ENCODE measurements at regions not wholly inside any gene's neighbourhood (a gene's known extent, or its start where the extent isn't known, plus 50 kb on each side); places are given as distances from the start of the nearest gene placed in this dataset.

GRCh38 chr5:115430374-115430773, 114.2 kb downstream of the FEM1C start:
- Histone ChIP-seq H3K27me3 (no peaks in the 10 kb centered on the region), H3K9me3 (no peaks in the 10 kb centered on the region), H3K27ac (no peak overlapping the region), H3K4me3 (no peak overlapping the region), H3K36me3 (no peaks in the 10 kb centered on the region), H3K4me1 (peaks cover 31 to 32% of the 10 kb centered on the region in 2 donors)
- intact Hi-C loops (cut with DNase I; ENCODE audit: low total_unique reads), result no loop called here
- DNase-seq (no peak), ATAC-seq (no peak)
- in situ Hi-C loops (cut with MboI; ENCODE audit: low sequenced_read_pairs in 4 of 4), result no loop called here
- TF ChIP-seq CTCF (IDR thresholded peaks at IDR 0.05 in 4 of 5, conservative IDR thresholded peaks at IDR 0.05 in 1 of 5) (no peak), POLR2A (IDR thresholded peaks at IDR 0.05) (no peak)

GRCh38 chr5:115429345-115429940, 115.1 kb downstream of the FEM1C start:
- no peaks in the 10 kb centered on the region for H3K36me3 ChIP-seq
- TF ChIP-seq CTCF (IDR thresholded peaks at IDR 0.05 in 4 of 5, conservative IDR thresholded peaks at IDR 0.05 in 1 of 5) (no peak), POLR2A (IDR thresholded peaks at IDR 0.05) (no peak)
- intact Hi-C loops (cut with DNase I; ENCODE audit: low total_unique reads) (no loop called here), in situ Hi-C loops (cut with MboI; ENCODE audit: low sequenced_read_pairs in 4 of 4) (no loop called here)
- H3K27ac ChIP-seq, result peak overlapping the region; percentile 56 to 69 (median 62)
- H3K9me3 ChIP-seq, result no peaks in the 10 kb centered on the region
- H3K4me1 ChIP-seq, result peaks cover 24 to 28% of the 10 kb centered on the region in 2 donors
- H3K4me3 ChIP-seq, result no peak overlapping the region
- H3K27me3 ChIP-seq, result no peaks in the 10 kb centered on the region
- no peak for DNase-seq
- no peak for ATAC-seq

- no peaks in the 10 kb centered on the region for H3K36me3 ChIP-seq
- no peak overlapping the region for H3K4me3 ChIP-seq
- in situ Hi-C loops (cut with MboI; ENCODE audit: low sequenced_read_pairs in 4 of 4) (no loop called here), intact Hi-C loops (cut with DNase I; ENCODE audit: low total_unique reads) (no loop called here)
- DNase-seq (no peak), ATAC-seq (peak; percentile 44 to 57)
- H3K9me3 ChIP-seq, result no peaks in the 10 kb centered on the region
- TF ChIP-seq POLR2A (IDR thresholded peaks at IDR 0.05) (no peak), CTCF (IDR thresholded peaks at IDR 0.05 in 4 of 5, conservative IDR thresholded peaks at IDR 0.05 in 1 of 5) (no peak)
- no peaks in the 10 kb centered on the region for H3K27me3 ChIP-seq
- peaks cover 27 to 35% of the 10 kb centered on the region in 2 donors for H3K4me1 ChIP-seq
- H3K27ac ChIP-seq, result peak overlapping the region; percentile 56 to 69 (median 62)
Observed at GRCh38 chr5:115428676-115429075, 115.9 kb downstream of the FEM1C start.

GRCh38 chr5:115428248-115428647, 116.3 kb downstream of the FEM1C start:
- in situ Hi-C loops (cut with MboI; ENCODE audit: low sequenced_read_pairs in 4 of 4) (no loop called here), intact Hi-C loops (cut with DNase I; ENCODE audit: low total_unique reads) (no loop called here)
- ATAC-seq, result peak; percentile 61 to 62
- H3K4me1 ChIP-seq, result peaks cover 31 to 39% of the 10 kb centered on the region in 2 donors
- H3K27ac ChIP-seq, result peak overlapping the region; percentile 56 to 69 (median 62)
- no peak for DNase-seq
- no peak for TF ChIP-seq POLR2A (IDR thresholded peaks at IDR 0.05)
- no peak for TF ChIP-seq CTCF (IDR thresholded peaks at IDR 0.05 in 4 of 5, conservative IDR thresholded peaks at IDR 0.05 in 1 of 5)
- no peaks in the 10 kb centered on the region for H3K9me3 ChIP-seq
- no peak overlapping the region for H3K4me3 ChIP-seq
- H3K27me3 ChIP-seq, result no peaks in the 10 kb centered on the region
- H3K36me3 ChIP-seq, result no peaks in the 10 kb centered on the region

DNA sequence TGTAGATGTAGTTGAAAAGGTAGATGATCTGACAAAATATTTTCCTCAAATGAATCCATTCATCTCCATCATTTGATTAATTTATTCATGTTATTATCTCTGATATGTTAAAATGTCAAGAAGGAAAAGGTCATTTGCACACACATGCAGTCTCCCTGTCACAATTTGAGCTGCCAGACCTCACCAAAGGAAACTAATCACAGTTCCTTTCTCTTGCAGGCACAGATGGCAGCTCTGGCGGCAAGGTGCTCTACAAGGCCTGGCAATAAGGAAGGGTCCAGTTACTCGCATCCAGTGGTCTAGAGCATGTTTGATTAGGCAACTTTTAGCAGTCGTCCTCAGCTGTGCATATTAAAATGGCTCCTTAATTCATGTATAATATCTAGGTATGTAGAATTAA, 120.1 kb downstream of the FEM1C start:
- Histone ChIP-seq H3K4me1 (peaks cover 54 to 58% of the 10 kb centered on the region in 2 donors), H3K27ac (peak overlapping the region; percentile 81 to 86 (median 84)), H3K27me3 (no peaks in the 10 kb centered on the region), H3K36me3 (no peaks in the 10 kb centered on the region), H3K4me3 (no peak overlapping the region), H3K9me3 (no peaks in the 10 kb centered on the region)
- ATAC-seq, result no peak
- DNase-seq, result no peak
- in situ Hi-C loops (cut with MboI; ENCODE audit: low sequenced_read_pairs in 4 of 4), result no loop called here
- intact Hi-C loops (cut with DNase I; ENCODE audit: low total_unique reads), result no loop called here
- TF ChIP-seq POLR2A (IDR thresholded peaks at IDR 0.05) (no peak), CTCF (IDR thresholded peaks at IDR 0.05 in 4 of 5, conservative IDR thresholded peaks at IDR 0.05 in 1 of 5) (no peak)
